ENCODE measurements at regions not wholly inside any gene's neighbourhood (a gene's known extent, or its start where the extent isn't known, plus 50 kb on each side); places are given as distances from the start of the nearest gene placed in this dataset.

GRCh38 chr12:97177481-97177880, 270.4 kb downstream of the NEDD1 start:
- no peak for DNase-seq (ENCODE audit: low read depth in 2 of 2)

GRCh38 chr12:97181571-97182265, 274.7 kb downstream of the NEDD1 start:
- no peak for DNase-seq (ENCODE audit: low read depth in 2 of 2)

GRCh38 chr12:97182769-97183168, 275.7 kb downstream of the NEDD1 start:
- no peak for DNase-seq (ENCODE audit: low read depth in 2 of 2)

- DNase-seq (ENCODE audit: low read depth in 2 of 2), result no peak
Measured at GRCh38 chr12:97184127-97184773, 277.2 kb downstream of the NEDD1 start.

- DNase-seq (ENCODE audit: low read depth in 2 of 2), result no peak
Measured at GRCh38 chr12:97185567-97185966, 277.0 kb upstream of the RMST start.

GRCh38 chr12:97194546-97194945, 268.1 kb upstream of the RMST start:
- no peak for DNase-seq (ENCODE audit: low read depth in 2 of 2)

- DNase-seq (ENCODE audit: low read depth in 2 of 2), result no peak
Measured at GRCh38 chr12:97200181-97200580, 262.4 kb upstream of the RMST start.

GRCh38 chr12:97203408-97203807, 259.2 kb upstream of the RMST start:
- no peak for DNase-seq (ENCODE audit: low read depth in 2 of 2)

GRCh38 chr12:97209997-97210396, 252.6 kb upstream of the RMST start:
- no peak for DNase-seq (ENCODE audit: low read depth in 2 of 2)

- DNase-seq (ENCODE audit: low read depth in 2 of 2), result no peak
Measured at GRCh38 chr12:97211416-97211930, 251.1 kb upstream of the RMST start.

GRCh38 chr12:97216848-97217247, 245.8 kb upstream of the RMST start:
- no peak for DNase-seq (ENCODE audit: low read depth in 2 of 2)

GRCh38 chr12:97222391-97222790, 240.2 kb upstream of the RMST start:
- DNase-seq (ENCODE audit: low read depth in 2 of 2), result no peak

GRCh38 chr12:97223419-97223818, 239.2 kb upstream of the RMST start:
- DNase-seq (ENCODE audit: low read depth in 2 of 2), result no peak

GRCh38 chr12:97229004-97229403, 233.6 kb upstream of the RMST start:
- no peak for DNase-seq (ENCODE audit: low read depth in 2 of 2)

- DNase-seq (ENCODE audit: low read depth in 2 of 2), result no peak
Measured at GRCh38 chr12:97235102-97235501, 227.5 kb upstream of the RMST start.

GRCh38 chr12:97246368-97246767, 216.2 kb upstream of the RMST start:
- no peak for DNase-seq (ENCODE audit: low read depth in 2 of 2)

- no peak for DNase-seq (ENCODE audit: low read depth in 2 of 2)
Measured at GRCh38 chr12:97250483-97250882, 212.1 kb upstream of the RMST start.

GRCh38 chr12:97257726-97258125, 204.9 kb upstream of the RMST start:
- no peak for DNase-seq (ENCODE audit: low read depth in 2 of 2)

GRCh38 chr12:97259098-97259497, 203.5 kb upstream of the RMST start:
- DNase-seq (ENCODE audit: low read depth in 2 of 2), result no peak

GRCh38 chr12:97260786-97261185, 201.8 kb upstream of the RMST start:
- no peak for DNase-seq (ENCODE audit: low read depth in 2 of 2)

- no peak for DNase-seq (ENCODE audit: low read depth in 2 of 2)
Measured at GRCh38 chr12:97267166-97267565, 195.4 kb upstream of the RMST start.

GRCh38 chr12:97267594-97268202, 194.9 kb upstream of the RMST start:
- no peak for DNase-seq (ENCODE audit: low read depth in 2 of 2)

- DNase-seq (ENCODE audit: low read depth in 2 of 2), result no peak
Measured at GRCh38 chr12:97272471-97272870, 190.1 kb upstream of the RMST start.
